ENCODE measurements at regions not wholly inside any gene's neighbourhood (a gene's known extent, or its start where the extent isn't known, plus 50 kb on each side); places are given as distances from the start of the nearest gene placed in this dataset.
"Not testable (repeated sequence)": the region's sequence is repeated elsewhere in the genome, so short reads cannot be mapped to it uniquely, and the experiment has no call there.

- not testable (repeated sequence) for H3K27me3 ChIP-seq (ENCODE audit: insufficient read depth, low read length); H3K9ac ChIP-seq (ENCODE audit: low read depth, low read length); H3K4me1 ChIP-seq (ENCODE audit: insufficient read depth, low read length); H3K27ac ChIP-seq (ENCODE audit: low read length); H3K36me3 ChIP-seq (ENCODE audit: insufficient read depth, low read depth, low read length)
- Histone ChIP-seq H3K4me3 (ENCODE audit: low read length) (peak overlapping the region; percentile 33; the same call in 1 of the 2 replicates), H3K9me3 (ENCODE audit: insufficient read depth, low read depth, low read length) (peaks cover 81% of the 10 kb centered on the region)
These were observed 648.3 kb upstream of the TPTE start for GRCh38 chr21:9873096-9873495.

- H3K36me3 ChIP-seq (ENCODE audit: insufficient read depth, low read depth, low read length); H3K27ac ChIP-seq (ENCODE audit: low read length); H3K9ac ChIP-seq (ENCODE audit: low read depth, low read length); H3K4me1 ChIP-seq (ENCODE audit: insufficient read depth, low read length); H3K27me3 ChIP-seq (ENCODE audit: insufficient read depth, low read length); H3K4me3 ChIP-seq (ENCODE audit: low read length): not testable (repeated sequence)
- peaks cover 81% of the 10 kb centered on the region for H3K9me3 ChIP-seq (ENCODE audit: insufficient read depth, low read depth, low read length)
These were observed 647.2 kb upstream of the TPTE start for GRCh38 chr21:9874136-9874535.

- not testable (repeated sequence) for H3K4me1 ChIP-seq (ENCODE audit: insufficient read depth, low read length); H3K4me3 ChIP-seq (ENCODE audit: low read length); H3K9ac ChIP-seq (ENCODE audit: low read depth, low read length); H3K36me3 ChIP-seq (ENCODE audit: insufficient read depth, low read depth, low read length); H3K27me3 ChIP-seq (ENCODE audit: insufficient read depth, low read length); H3K27ac ChIP-seq (ENCODE audit: low read length)
- peaks cover 78% of the 10 kb centered on the region for H3K9me3 ChIP-seq (ENCODE audit: insufficient read depth, low read depth, low read length)
These were observed 640.0 kb upstream of the TPTE start for GRCh38 chr21:9881430-9881829.

- H3K27me3 ChIP-seq (ENCODE audit: insufficient read depth, low read length); H3K36me3 ChIP-seq (ENCODE audit: insufficient read depth, low read depth, low read length); H3K4me1 ChIP-seq (ENCODE audit: insufficient read depth, low read length); H3K4me3 ChIP-seq (ENCODE audit: low read length); H3K9ac ChIP-seq (ENCODE audit: low read depth, low read length); H3K27ac ChIP-seq (ENCODE audit: low read length): not testable (repeated sequence)
- H3K9me3 ChIP-seq (ENCODE audit: insufficient read depth, low read depth, low read length): peaks cover 69% of the 10 kb centered on the region
These were observed 638.3 kb upstream of the TPTE start for GRCh38 chr21:9883047-9883446.

- H3K36me3 ChIP-seq (ENCODE audit: insufficient read depth, low read depth, low read length); H3K4me3 ChIP-seq (ENCODE audit: low read length); H3K9ac ChIP-seq (ENCODE audit: low read depth, low read length); H3K27ac ChIP-seq (ENCODE audit: low read length); H3K4me1 ChIP-seq (ENCODE audit: insufficient read depth, low read length); H3K27me3 ChIP-seq (ENCODE audit: insufficient read depth, low read length): not testable (repeated sequence)
- peaks cover 69% of the 10 kb centered on the region for H3K9me3 ChIP-seq (ENCODE audit: insufficient read depth, low read depth, low read length)
These were observed 637.7 kb upstream of the TPTE start for GRCh38 chr21:9883571-9884282.

- not testable (repeated sequence) for H3K36me3 ChIP-seq (ENCODE audit: insufficient read depth, low read depth, low read length); H3K27me3 ChIP-seq (ENCODE audit: insufficient read depth, low read length); H3K4me3 ChIP-seq (ENCODE audit: low read length); H3K4me1 ChIP-seq (ENCODE audit: insufficient read depth, low read length); H3K27ac ChIP-seq (ENCODE audit: low read length); H3K9ac ChIP-seq (ENCODE audit: low read depth, low read length)
- H3K9me3 ChIP-seq (ENCODE audit: insufficient read depth, low read depth, low read length): peaks cover 66% of the 10 kb centered on the region
These were observed 632.9 kb upstream of the TPTE start for GRCh38 chr21:9888500-9888899.

- H3K36me3 ChIP-seq (ENCODE audit: insufficient read depth, low read depth, low read length); H3K4me3 ChIP-seq (ENCODE audit: low read length); H3K9ac ChIP-seq (ENCODE audit: low read depth, low read length); H3K27me3 ChIP-seq (ENCODE audit: insufficient read depth, low read length); H3K4me1 ChIP-seq (ENCODE audit: insufficient read depth, low read length); H3K27ac ChIP-seq (ENCODE audit: low read length): not testable (repeated sequence)
- H3K9me3 ChIP-seq (ENCODE audit: insufficient read depth, low read depth, low read length): peaks cover 74% of the 10 kb centered on the region
These were observed 617.8 kb upstream of the TPTE start for GRCh38 chr21:9903579-9903978.

- not testable (repeated sequence) for H3K27ac ChIP-seq (ENCODE audit: low read length); H3K36me3 ChIP-seq (ENCODE audit: insufficient read depth, low read depth, low read length); H3K27me3 ChIP-seq (ENCODE audit: insufficient read depth, low read length)
These were observed 607.2 kb upstream of the TPTE start for GRCh38 chr21:9914135-9914534.

GRCh38 chr21:9919446-9919845 is 601.9 kb upstream of the TPTE start:
- not testable (repeated sequence) for H3K4me1 ChIP-seq (ENCODE audit: insufficient read depth, low read length); H3K27me3 ChIP-seq (ENCODE audit: insufficient read depth, low read length); H3K27ac ChIP-seq (ENCODE audit: low read length); H3K36me3 ChIP-seq (ENCODE audit: insufficient read depth, low read depth, low read length); H3K9ac ChIP-seq (ENCODE audit: low read depth, low read length); H3K4me3 ChIP-seq (ENCODE audit: low read length)
- H3K9me3 ChIP-seq (ENCODE audit: insufficient read depth, low read depth, low read length): peaks cover 57% of the 10 kb centered on the region

More at GRCh38 chr21:9914135-9914534, 607.2 kb upstream of the TPTE start:
- H3K9ac ChIP-seq (ENCODE audit: low read depth, low read length); H3K4me1 ChIP-seq (ENCODE audit: insufficient read depth, low read length); H3K4me3 ChIP-seq (ENCODE audit: low read length): not testable (repeated sequence)
- peaks cover 68% of the 10 kb centered on the region for H3K9me3 ChIP-seq (ENCODE audit: insufficient read depth, low read depth, low read length)

GRCh38 chr21:9943639-9944038 is 577.7 kb upstream of the TPTE start:
- H3K9me3 ChIP-seq (ENCODE audit: insufficient read depth, low read depth, low read length): peaks cover 88% of the 10 kb centered on the region

GRCh38 chr21:9946057-9946456 is 575.3 kb upstream of the TPTE start:
- H3K9me3 ChIP-seq (ENCODE audit: insufficient read depth, low read depth, low read length): peaks cover 91% of the 10 kb centered on the region
- not testable (repeated sequence) for H3K36me3 ChIP-seq (ENCODE audit: insufficient read depth, low read depth, low read length); H3K9ac ChIP-seq (ENCODE audit: low read depth, low read length); H3K4me1 ChIP-seq (ENCODE audit: insufficient read depth, low read length); H3K27me3 ChIP-seq (ENCODE audit: insufficient read depth, low read length); H3K4me3 ChIP-seq (ENCODE audit: low read length); H3K27ac ChIP-seq (ENCODE audit: low read length)

More at GRCh38 chr21:9943639-9944038, 577.7 kb upstream of the TPTE start:
- not testable (repeated sequence) for H3K9ac ChIP-seq (ENCODE audit: low read depth, low read length); H3K4me3 ChIP-seq (ENCODE audit: low read length); H3K27ac ChIP-seq (ENCODE audit: low read length); H3K27me3 ChIP-seq (ENCODE audit: insufficient read depth, low read length); H3K36me3 ChIP-seq (ENCODE audit: insufficient read depth, low read depth, low read length); H3K4me1 ChIP-seq (ENCODE audit: insufficient read depth, low read length)

GRCh38 chr21:9949510-9950289 is 571.7 kb upstream of the TPTE start:
- not testable (repeated sequence) for H3K27ac ChIP-seq (ENCODE audit: low read length); H3K27me3 ChIP-seq (ENCODE audit: insufficient read depth, low read length); H3K36me3 ChIP-seq (ENCODE audit: insufficient read depth, low read depth, low read length); H3K4me3 ChIP-seq (ENCODE audit: low read length); H3K4me1 ChIP-seq (ENCODE audit: insufficient read depth, low read length); H3K9ac ChIP-seq (ENCODE audit: low read depth, low read length)
- H3K9me3 ChIP-seq (ENCODE audit: insufficient read depth, low read depth, low read length): peaks cover 83% of the 10 kb centered on the region
